Left colon (tissue), 2 donors: ENCODE measurements at regions not wholly inside any gene's neighbourhood (a gene's known extent, or its start where the extent isn't known, plus 50 kb on each side); places are given as distances from the start of the nearest gene placed in this dataset.

Experiments
- ATAC-seq: fragments of 200-7000 bp; cut with Tn5 transposase; one replicate; pipeline ENCODE4 v1.9.1; 2020; ENCODE audit warnings: mild to moderate bottlenecking, moderate library complexity
- DNase-seq, 2 donors: peaks; one replicate each; pipeline ENCODE4 v3.0.0-alpha.2; 2020
- intact Hi-C, 2 donors: fragments of 100-400 bp; cut with DNase I in 1 of 2; cut with micrococcal nuclease in 1 of 2; formaldehyde crosslinking; loops; one replicate each; pipeline versions ENCODE4 v1.11.2 to v1.14.0; 2022; cut with DNase I, micrococcal nuclease
- donor health status: DM: no; HTN: no; CAD: no.
- donor health status: DM: yes; HTN: yes; CAD: no.

DNA sequence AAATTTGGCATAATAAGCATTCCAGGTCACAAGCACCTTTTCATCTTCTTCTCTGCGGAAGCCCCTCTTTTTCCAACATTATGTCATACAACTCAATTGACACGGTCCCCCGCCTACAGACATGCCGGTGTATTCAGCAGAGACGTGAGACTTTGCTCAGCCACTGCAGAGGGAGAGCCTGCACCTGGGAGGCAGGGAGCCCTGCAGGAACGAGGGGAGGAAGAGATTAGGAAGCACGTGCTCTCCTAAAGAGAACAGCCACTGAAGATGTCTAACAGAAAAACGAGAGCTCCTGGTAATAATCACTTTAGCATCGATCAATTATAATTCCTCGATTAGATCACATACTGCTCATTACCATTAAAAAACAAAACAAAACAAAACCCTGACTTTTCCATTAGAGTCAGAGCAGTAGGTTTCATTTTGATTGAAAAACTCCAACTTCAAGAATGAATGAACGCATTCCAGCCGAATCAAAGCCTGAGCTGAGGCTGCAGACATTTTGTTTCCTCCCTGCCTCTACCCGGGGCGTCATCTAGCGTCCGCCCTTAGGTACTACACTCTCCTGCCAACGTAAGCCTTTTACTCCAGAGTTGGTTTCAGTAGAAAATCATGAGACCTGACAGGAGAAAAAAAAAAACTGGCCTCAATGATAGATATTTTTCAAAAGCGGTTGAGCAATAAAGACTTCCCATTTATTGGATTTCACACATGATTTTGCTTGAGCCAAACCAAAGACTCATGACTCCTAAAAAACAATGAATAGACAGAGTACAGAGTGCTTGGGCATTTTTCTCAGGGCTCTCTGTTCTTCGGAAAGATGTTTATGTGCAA is 194.5 kb downstream of the KATNAL1 start:
- intact Hi-C loops: loop anchor here in 1 of 2 donors (5.0 to 10.0 kb wide), 3 partner anchors 341 to 606 kb away; partner anchors contain the start of gene SLC7A1
- peak; percentile 30 for ATAC-seq

GRCh38 chr13:30111810-30112209 is 195.5 kb downstream of the KATNAL1 start:
- no peak for ATAC-seq
- intact Hi-C loops: loop anchor here in 1 of 2 donors (5.0 to 10.0 kb wide), 3 partner anchors 340 to 605 kb away; partner anchors contain the start of gene SLC7A1
- no peak for DNase-seq

More for the DNA sequence above, 194.5 kb downstream of the KATNAL1 start:
- DNase-seq: peak; percentile 77

DNA sequence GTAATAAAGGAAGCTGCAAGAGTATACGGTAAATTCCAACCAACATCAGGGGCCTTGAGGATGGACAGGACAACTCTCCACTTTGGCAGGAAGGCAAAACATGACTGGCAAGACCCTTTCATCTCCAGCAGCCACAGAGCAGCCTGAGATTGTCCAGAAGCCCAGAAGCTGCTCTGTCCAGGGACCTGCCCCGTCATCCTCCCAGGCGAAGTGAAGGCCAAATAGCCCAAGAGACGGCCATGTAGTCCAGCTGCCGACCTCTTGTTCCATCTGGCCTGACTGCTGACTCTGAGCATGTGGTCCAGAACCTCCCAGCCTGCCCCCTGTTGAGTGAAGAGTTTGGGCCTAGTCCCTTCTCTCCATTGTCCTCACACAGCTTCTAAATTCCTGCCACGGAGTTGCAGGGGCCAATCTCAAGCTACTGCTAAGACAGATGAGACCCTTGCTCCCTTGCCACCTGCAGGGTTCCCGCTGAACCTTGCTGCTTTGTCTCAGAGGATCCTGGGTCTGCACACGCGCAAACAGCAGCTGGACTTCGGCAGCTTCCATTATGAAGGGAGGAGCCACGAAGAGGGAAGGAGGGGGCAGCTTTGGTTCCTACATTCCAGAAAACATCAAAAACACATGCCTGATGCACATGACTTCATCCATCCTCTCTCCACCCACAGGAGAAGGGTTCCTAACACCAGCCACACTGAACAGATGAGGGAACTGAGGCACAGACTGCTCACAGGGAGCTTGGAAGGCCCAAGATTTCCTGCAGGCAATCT is 196.9 kb downstream of the KATNAL1 start:
- intact Hi-C loops: loop anchor here in 1 of 2 donors (5.0 to 10.0 kb wide), 3 partner anchors 338 to 603 kb away; partner anchors contain the start of gene SLC7A1
- DNase-seq: no peak
- ATAC-seq: no peak

GRCh38 chr13:30109471-30110135 is 197.7 kb downstream of the KATNAL1 start:
- intact Hi-C loops: loop anchor here in 1 of 2 donors (5.0 to 10.0 kb wide), 3 partner anchors 337 to 602 kb away; partner anchors contain the start of gene SLC7A1
- DNase-seq (no peak), ATAC-seq (no peak)

DNA sequence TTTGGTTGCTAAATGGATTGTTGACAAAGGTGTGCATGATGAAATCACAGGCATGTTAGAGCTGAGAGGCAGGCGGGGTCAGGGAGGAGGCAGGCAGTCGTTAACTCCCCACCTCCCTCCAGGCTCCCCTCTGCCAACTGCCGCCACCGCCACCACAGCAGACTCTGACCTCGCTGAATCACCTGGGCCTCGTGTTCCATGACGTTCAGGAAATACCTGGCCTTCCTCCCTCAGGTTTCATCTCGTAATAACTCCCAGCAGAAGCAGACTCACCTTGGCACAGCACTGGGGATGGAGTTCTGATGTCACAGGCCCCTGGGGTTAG is 198.5 kb downstream of the KATNAL1 start:
- peak; percentile 83 to 95 for DNase-seq
- ATAC-seq: peak; percentile 95
- intact Hi-C loops: no loop called here

- DNase-seq: no peak
- intact Hi-C loops: no loop called here
- ATAC-seq: peak; percentile 7
These were observed 199.0 kb downstream of the KATNAL1 start for GRCh38 chr13:30108216-30108912.

DNA sequence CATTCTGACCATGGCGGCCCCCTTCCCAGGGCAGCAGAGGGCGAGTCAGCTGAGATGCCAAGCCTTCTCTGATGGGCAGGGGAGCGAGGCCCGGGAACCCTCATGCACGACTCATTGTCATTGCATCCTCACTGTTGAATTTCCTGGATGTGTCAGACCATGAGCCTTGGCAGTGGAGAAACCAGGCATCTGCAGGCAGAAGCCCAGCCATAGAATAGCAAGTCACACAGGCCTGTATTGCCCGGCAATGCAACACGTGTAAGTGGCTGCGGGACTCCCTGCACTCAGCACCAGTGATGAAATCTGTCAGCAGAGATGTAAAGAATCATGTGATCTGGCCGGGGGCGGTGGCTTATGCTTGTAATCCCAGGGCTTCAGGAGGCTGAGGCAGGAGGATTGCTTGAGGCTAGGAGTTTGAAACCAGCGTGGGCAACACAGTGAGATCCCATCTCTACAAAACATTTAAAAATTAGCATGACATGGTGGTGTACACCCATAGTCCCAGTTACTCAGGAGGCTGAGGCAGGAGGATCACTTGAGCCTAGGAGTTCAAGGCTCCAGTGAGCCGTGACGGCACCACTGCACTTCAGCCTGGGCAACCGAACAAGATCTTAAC is 199.7 kb downstream of the KATNAL1 start:
- DNase-seq: peak in 1 of 2 donors; percentile 25
- intact Hi-C loops: no loop called here
- no peak for ATAC-seq

- intact Hi-C loops: no loop called here
- ATAC-seq (no peak), DNase-seq (no peak)
These were observed 200.2 kb downstream of the KATNAL1 start for GRCh38 chr13:30107121-30107520.

DNA sequence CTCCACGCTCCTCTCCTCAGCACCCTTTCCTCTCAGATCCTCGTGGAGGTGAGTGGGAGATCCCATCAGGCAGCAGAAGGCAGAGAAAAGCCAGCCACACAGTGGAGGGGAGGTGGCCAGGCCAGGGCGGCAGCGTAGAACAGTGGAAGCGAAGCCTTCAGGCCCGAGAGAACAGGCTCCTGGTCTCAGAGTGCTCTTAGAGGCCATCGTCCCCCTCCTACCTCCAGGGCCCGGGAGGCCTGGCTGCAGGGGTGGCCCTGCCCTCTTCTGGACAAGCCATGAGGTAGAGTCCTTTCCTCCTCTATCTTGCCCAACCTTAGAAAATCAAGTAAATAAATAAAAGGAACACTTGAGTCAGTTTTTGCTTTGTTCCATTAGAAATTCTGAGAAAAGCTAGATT is 202.0 kb downstream of the KATNAL1 start:
- DNase-seq: no peak
- intact Hi-C loops: no loop called here
- ATAC-seq: no peak

DNA sequence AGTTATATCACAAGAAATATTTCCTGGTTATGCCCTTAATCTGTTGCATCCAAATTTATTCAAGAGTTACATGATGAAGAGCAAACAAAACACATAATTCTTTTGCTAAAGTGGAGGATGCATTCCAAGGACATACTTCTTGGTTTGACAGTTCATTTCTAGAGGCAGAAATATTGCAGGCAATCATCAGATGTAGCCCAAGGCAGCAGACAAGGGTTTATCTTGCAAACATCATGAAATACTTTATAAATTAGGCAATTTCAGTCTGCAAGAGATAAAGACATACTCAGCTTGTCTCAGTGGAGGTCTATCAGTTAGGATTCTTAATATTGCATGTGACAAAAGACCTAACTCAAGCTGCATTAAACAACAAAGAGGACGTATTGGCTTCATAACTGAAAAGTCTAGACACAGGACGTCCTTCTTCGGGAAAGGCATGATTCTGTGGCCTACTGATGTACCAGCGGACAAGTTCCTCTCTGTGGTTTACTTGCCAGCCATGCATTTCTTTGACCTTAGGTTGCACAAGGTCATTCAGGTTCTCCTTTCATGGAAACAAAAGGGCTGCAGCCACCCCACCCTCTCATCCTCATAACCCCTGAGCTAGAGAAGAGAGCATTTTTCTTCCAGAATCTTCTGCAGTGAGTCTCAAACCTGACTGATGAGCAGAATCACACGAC is 204.1 kb downstream of the KATNAL1 start:
- DNase-seq (no peak), ATAC-seq (no peak)
- intact Hi-C loops: no loop called here

GRCh38 chr13:30100226-30100625 is 207.1 kb downstream of the KATNAL1 start:
- DNase-seq: no peak
- intact Hi-C loops: no loop called here
- no peak for ATAC-seq

- intact Hi-C loops: no loop called here
- DNase-seq (no peak), ATAC-seq (no peak)
These were observed 209.7 kb downstream of the KATNAL1 start for GRCh38 chr13:30097701-30098100.

GRCh38 chr13:30097089-30097488 is 210.3 kb downstream of the KATNAL1 start:
- ATAC-seq: peak; percentile 48
- DNase-seq: no peak
- intact Hi-C loops: no loop called here

DNA sequence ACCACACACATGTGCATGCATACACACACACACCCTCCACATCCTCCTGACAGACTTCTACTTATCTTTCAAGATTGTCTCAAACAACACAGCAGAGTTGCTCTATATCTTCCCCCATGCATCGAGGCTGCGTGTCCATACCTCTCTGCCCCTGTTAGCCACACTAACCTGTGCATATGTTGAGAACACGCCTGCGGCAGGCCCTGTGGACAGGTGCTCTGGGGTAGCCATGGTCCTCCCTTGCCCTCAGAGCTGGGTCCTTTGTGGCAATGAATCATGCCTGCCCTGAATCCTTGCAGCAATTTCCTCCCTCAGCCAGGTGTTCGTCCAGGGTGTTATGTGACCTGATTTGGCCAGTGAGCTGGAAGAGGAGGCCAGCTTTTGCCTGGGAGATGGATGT is 213.3 kb downstream of the KATNAL1 start:
- intact Hi-C loops: no loop called here
- DNase-seq: no peak
- ATAC-seq: no peak

DNA sequence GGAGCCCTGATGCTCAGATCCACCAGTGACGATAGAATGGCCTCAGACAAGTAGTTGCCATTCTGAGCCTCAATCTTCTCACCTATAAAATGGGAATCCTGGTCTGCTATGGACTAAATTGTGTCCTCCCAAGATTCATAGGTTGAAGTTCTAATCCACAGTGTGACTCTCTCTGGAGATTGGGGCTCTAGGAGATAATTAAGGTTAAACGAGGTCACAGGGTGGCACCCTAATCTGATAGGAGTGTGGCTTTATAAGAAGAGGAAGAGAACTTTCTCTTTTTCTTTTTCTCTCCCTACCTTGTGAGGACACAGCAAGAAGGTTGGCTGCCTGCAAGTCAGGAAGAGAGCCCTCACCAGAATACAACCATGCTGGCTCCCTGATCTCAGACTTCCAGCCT is 214.1 kb downstream of the KATNAL1 start:
- no peak for ATAC-seq
- intact Hi-C loops: no loop called here
- no peak for DNase-seq

GRCh38 chr13:30091691-30092090 is 215.7 kb downstream of the KATNAL1 start:
- no peak for ATAC-seq
- DNase-seq: no peak
- intact Hi-C loops: no loop called here

DNA sequence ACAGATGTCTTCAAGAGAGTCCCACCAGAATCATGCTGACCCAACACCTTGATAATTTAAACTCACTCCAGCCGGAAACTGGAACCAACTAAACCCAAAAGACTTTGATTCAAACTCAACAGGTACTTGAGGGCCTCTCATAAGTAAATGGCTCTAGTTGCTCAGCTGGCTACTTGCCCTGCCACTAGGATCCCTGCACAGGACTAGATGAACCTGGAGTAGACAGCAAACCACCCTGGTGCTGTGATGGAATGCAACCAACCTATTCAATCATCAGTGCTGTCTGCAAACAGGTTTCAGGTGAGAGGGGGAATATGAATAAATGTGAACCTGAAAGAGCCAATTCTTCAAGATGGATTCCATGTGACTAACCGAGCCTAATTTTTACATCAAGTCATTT is 216.3 kb downstream of the KATNAL1 start:
- no peak for ATAC-seq
- intact Hi-C loops: no loop called here
- no peak for DNase-seq

DNA sequence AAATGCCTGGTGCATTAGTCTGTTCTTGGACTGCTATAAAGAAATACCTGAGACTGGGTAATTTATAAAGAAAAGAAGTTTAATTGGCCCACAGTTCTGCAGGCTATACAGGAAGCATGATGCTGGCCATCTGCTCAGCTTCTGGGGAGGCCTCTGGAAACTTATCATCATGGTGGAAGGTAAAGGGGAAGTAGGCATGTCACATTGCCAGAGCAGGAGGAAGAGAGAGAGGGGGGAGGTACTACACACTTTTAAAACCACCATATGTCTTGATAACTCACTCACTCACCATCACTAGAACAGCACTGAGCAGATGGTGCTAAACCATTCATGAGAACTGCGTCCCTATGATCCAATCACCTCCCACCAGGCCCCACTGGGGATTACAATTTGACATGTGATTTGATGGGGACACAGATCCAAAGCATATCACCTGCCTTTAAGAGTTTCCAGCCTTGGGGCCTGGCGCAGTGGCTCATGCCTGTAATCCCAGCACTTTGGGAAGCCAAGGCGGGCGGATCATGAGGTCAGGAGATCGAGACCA is 219.0 kb downstream of the KATNAL1 start:
- intact Hi-C loops: no loop called here
- DNase-seq (no peak), ATAC-seq (no peak)
